ENCODE measurements at regions not wholly inside any gene's neighbourhood (a gene's known extent, or its start where the extent isn't known, plus 50 kb on each side); places are given as distances from the start of the nearest gene placed in this dataset.

GRCh38 chr13:73635166-73635787 lies 498.9 kb downstream of the KLF12 start:
- no peak for TF ChIP-seq CTCF (IDR thresholded peaks at IDR 0.05)
- no peaks in the 10 kb centered on the region for H3K9me3 ChIP-seq
- H3K4me3 ChIP-seq, result no peak overlapping the region
- DNase-seq (ENCODE audit: low spot score in 2 of 2), result no peak
- H3K36me3 ChIP-seq, result no peaks in the 10 kb centered on the region
- no peak overlapping the region for H3K27ac ChIP-seq
- H3K4me1 ChIP-seq, result no peaks in the 10 kb centered on the region
- intact Hi-C loops (cut with DNase I), result no loop called here
- H3K27me3 ChIP-seq, result no peaks in the 10 kb centered on the region

DNA sequence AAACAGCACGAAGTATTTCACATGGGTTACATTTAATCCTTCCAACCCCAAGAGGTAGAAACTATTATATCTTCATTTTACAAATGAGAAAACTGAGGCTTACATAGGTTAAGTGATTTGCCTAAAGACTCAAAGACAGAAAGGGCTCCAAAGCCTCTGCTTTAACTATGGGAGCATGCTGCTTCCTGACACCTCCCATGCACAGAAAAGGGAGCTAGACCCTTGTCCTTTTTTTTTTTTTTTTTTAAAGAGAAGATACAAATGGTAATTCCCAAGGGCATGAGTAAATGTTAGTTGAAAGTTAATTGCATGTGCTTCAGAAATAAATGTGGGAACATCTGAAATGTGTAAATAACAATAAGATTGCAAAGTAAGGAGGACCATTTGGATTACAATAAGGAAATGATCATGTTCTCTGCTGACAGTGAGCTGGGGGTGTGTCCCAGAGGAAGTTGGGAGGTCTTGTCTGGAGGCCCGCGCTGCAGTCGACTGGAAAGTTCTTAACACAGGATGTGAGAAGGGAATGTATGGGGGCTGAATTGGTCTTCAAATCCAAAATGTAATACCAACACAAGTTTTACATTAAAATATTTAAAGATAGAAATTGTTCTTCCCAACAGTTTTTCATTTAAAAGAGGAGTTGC lies 500.3 kb downstream of the KLF12 start:
- no peak overlapping the region for H3K27ac ChIP-seq
- no peaks in the 10 kb centered on the region for H3K9me3 ChIP-seq
- intact Hi-C loops (cut with DNase I), result no loop called here
- H3K27me3 ChIP-seq, result no peaks in the 10 kb centered on the region
- no peak overlapping the region for H3K4me3 ChIP-seq
- TF ChIP-seq CTCF (IDR thresholded peaks at IDR 0.05), result no peak
- H3K4me1 ChIP-seq, result no peaks in the 10 kb centered on the region
- no peaks in the 10 kb centered on the region for H3K36me3 ChIP-seq
- DNase-seq (ENCODE audit: low spot score in 2 of 2), result no peak

DNA sequence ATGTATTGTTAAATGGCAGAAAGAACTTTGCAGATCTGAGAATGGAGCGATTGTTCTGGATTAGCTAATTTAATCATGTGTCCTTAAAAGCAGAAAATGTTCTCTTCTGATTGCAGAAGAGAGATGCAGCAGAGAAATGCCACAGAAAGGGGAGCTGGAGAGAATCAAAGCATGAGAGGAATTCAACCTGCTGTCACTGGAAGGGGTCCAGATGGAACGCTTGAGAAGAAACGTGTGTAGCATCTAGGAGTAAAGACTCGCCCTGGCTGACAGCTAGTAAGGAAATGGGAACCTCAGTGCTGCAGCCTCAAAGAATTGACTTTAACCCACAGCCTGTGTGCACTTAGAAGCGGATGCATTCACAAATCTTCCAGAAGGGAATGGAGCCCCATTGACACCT lies 502.8 kb downstream of the KLF12 start:
- no peaks in the 10 kb centered on the region for H3K27me3 ChIP-seq
- TF ChIP-seq CTCF (IDR thresholded peaks at IDR 0.05), result no peak

GRCh38 chr13:73625562-73626339 lies 508.5 kb downstream of the KLF12 start:
- Histone ChIP-seq H3K4me3 (no peak overlapping the region), H3K27ac (no peak overlapping the region), H3K27me3 (no peaks in the 10 kb centered on the region), H3K4me1 (no peaks in the 10 kb centered on the region), H3K9me3 (no peaks in the 10 kb centered on the region), H3K36me3 (no peaks in the 10 kb centered on the region)
- intact Hi-C loops (cut with DNase I), result no loop called here
- DNase-seq (ENCODE audit: low spot score in 2 of 2), result no peak
- no peak for TF ChIP-seq CTCF (IDR thresholded peaks at IDR 0.05)

More for the DNA sequence above, 502.8 kb downstream of the KLF12 start:
- H3K4me3 ChIP-seq, result no peak overlapping the region
- H3K36me3 ChIP-seq, result no peaks in the 10 kb centered on the region
- no peak overlapping the region for H3K27ac ChIP-seq
- H3K9me3 ChIP-seq, result no peaks in the 10 kb centered on the region
- intact Hi-C loops (cut with DNase I), result no loop called here
- H3K4me1 ChIP-seq, result no peaks in the 10 kb centered on the region
- DNase-seq (ENCODE audit: low spot score in 2 of 2), result no peak

DNA sequence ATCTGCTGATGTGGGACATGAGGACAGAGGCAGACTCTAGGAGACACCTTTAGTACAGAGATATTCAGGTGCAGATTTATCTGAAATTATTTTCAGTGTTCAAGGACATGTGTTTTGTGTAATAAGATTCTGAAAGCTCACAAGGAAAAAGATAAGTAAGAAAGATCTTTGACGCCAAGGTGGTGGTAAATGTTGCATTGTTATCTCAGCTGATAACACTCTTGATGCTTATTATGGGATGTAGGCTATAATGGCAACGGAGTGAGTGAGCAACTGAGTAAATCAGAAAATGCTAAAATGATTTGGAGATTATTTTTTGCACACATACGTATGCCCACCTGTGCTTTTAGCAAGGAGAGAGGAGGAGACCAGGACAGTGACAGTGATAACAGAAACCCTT lies 510.9 kb downstream of the KLF12 start:
- no peak overlapping the region for H3K27ac ChIP-seq
- no peak overlapping the region for H3K4me3 ChIP-seq
- no peaks in the 10 kb centered on the region for H3K4me1 ChIP-seq
- DNase-seq (ENCODE audit: low spot score in 2 of 2), result no peak
- intact Hi-C loops (cut with DNase I), result no loop called here
- TF ChIP-seq CTCF (IDR thresholded peaks at IDR 0.05), result no peak
- no peaks in the 10 kb centered on the region for H3K36me3 ChIP-seq
- H3K9me3 ChIP-seq, result no peaks in the 10 kb centered on the region
- no peaks in the 10 kb centered on the region for H3K27me3 ChIP-seq
